IMR-90 (cell line): ENCODE measurements at regions not wholly inside any gene's neighbourhood (a gene's known extent, or its start where the extent isn't known, plus 50 kb on each side); places are given as distances from the start of the nearest gene placed in this dataset.

Source experiments
- ATAC-seq: fragments of 200-7000 bp; cut with Tn5 transposase; 2 replicates; pipeline ENCODE4 v1.9.1; 2020; ENCODE audit warnings: low read depth, mild to moderate bottlenecking, moderate library complexity
- BruUV-seq: library from RNA; stranded (reverse); fragments of 400-500 nt; replicated peaks from 2 replicates; lab custom pipeline; 2021; lab: Mats Ljungman, UMichigan
- CTCF ChIA-PET: fragments of 300-600 bp; formaldehyde crosslinking; extraction: SDS; loops from one replicate; lab custom pipeline; 2021; ENCODE audit warnings: antibody characterized with exemption; lab: Yijun Ruan, JAX
- POLR2A ChIA-PET: fragments of 300-600 bp; sonication (Branson Sonifier 250); formaldehyde crosslinking; loops from one replicate; lab custom pipeline; 2022; ENCODE audit warnings: antibody characterized with exemption; ENCODE audit not compliant: unreplicated experiment; lab: Charles Lee
- DNase-seq: peaks from one replicate; pipeline ENCODE4 v3.0.0; 2013
- H2AFZ ChIP-seq: replicated peaks from 2 replicates; pipeline ENCODE3; 2013; ENCODE audit warnings: low read length, mild to moderate bottlenecking; ENCODE audit not compliant: poor library complexity
- H2AK5ac ChIP-seq: 2 replicates; pipeline ENCODE4 v1.6.1; 2013; ENCODE audit warnings: low read depth, low read length, inconsistent platforms
- H2AK9ac ChIP-seq: replicated peaks from 2 replicates; pipeline ENCODE3; 2013; ENCODE audit warnings: mild to moderate bottlenecking, low read depth, low read length, moderate library complexity; ENCODE audit not compliant: poor library complexity
- H2BK120ac ChIP-seq: 2 replicates; pipeline ENCODE4 v1.6.1; 2013; ENCODE audit warnings: low read depth, low read length, inconsistent platforms
- H2BK15ac ChIP-seq: 3 replicates; pipeline ENCODE4 v1.6.1; 2013; ENCODE audit warnings: low read depth, low read length, inconsistent platforms
- H2BK20ac ChIP-seq: 2 replicates; pipeline ENCODE4 v1.6.1; 2013; ENCODE audit warnings: low read depth, mild to moderate bottlenecking, inconsistent platforms, low read length, moderate library complexity
- H2BK5ac ChIP-seq: 2 replicates; pipeline ENCODE4 v1.6.1; 2013; ENCODE audit warnings: mild to moderate bottlenecking, low read depth, low read length, inconsistent platforms; ENCODE audit not compliant: poor library complexity, severe bottlenecking
- H3K14ac ChIP-seq: replicated peaks from 2 replicates; pipeline ENCODE4 v1.6.1; 2013; ENCODE audit warnings: low read depth, low read length, inconsistent platforms
- H3K18ac ChIP-seq: 2 replicates; pipeline ENCODE4 v1.6.1; 2013; ENCODE audit warnings: low read depth, low read length, control low read depth
- H3K23ac ChIP-seq: 2 replicates; pipeline ENCODE4 v1.6.1; 2013; ENCODE audit warnings: low read depth, low read length, inconsistent platforms
- H3K27ac ChIP-seq: 2 replicates; pipeline ENCODE4 v1.5.1; 2013; ENCODE audit warnings: mild to moderate bottlenecking, control low read depth, low read length; ENCODE audit not compliant: insufficient read depth
- H3K27me3 ChIP-seq: 2 replicates; pipeline ENCODE4 v1.6.1; 2013; ENCODE audit warnings: low read length; ENCODE audit not compliant: control insufficient read depth, insufficient read depth
- H3K36me3 ChIP-seq: 2 replicates; pipeline ENCODE4 v1.6.1; 2013; ENCODE audit warnings: low read length, mixed read lengths; ENCODE audit not compliant: control insufficient read depth, insufficient read depth
- H3K4ac ChIP-seq: 2 replicates; pipeline ENCODE4 v1.6.1; 2013; ENCODE audit warnings: low read depth, low read length, inconsistent platforms
- H3K4me1 ChIP-seq: 2 replicates; pipeline ENCODE4 v1.6.1; 2013; ENCODE audit warnings: low read length, mixed read lengths; ENCODE audit not compliant: control insufficient read depth, insufficient read depth
- H3K4me2 ChIP-seq: 2 replicates; pipeline ENCODE4 v1.6.1; 2013; ENCODE audit warnings: low read depth, mild to moderate bottlenecking, control low read depth, low read length, moderate library complexity
- H3K4me3 ChIP-seq: 2 replicates; pipeline ENCODE4 v1.5.1; 2013; ENCODE audit warnings: low read depth, mild to moderate bottlenecking, control low read depth, low read length, moderate library complexity; ENCODE audit not compliant: insufficient read depth
- H3K56ac ChIP-seq: 2 replicates; pipeline ENCODE4 v1.6.1; 2013; ENCODE audit warnings: low read length, inconsistent platforms; ENCODE audit not compliant: insufficient read depth; ENCODE audit errors: extremely low read depth
- H3K79me1 ChIP-seq, 2 experiments: 2 replicates each; pipeline ENCODE4 v1.6.1; 2013; ENCODE audit warnings: low read length in 2 of 2, inconsistent platforms in 1 of 2, low read depth in 1 of 2
- H3K9ac ChIP-seq: 2 replicates; pipeline ENCODE4 v1.6.1; 2013; ENCODE audit warnings: low read depth, low read length, control low read depth
- H3K9me1 ChIP-seq: 2 replicates; pipeline ENCODE4 v1.6.1; 2013; ENCODE audit warnings: low read length, inconsistent platforms; ENCODE audit not compliant: insufficient read depth
- H3K9me3 ChIP-seq: 2 replicates; pipeline ENCODE4 v1.6.1; 2013; ENCODE audit warnings: low read length; ENCODE audit not compliant: control insufficient read depth, insufficient read depth
- H4K20me1 ChIP-seq: 2 replicates; pipeline ENCODE4 v1.6.1; 2013; ENCODE audit warnings: low read length, inconsistent platforms; ENCODE audit not compliant: insufficient read depth
- H4K5ac ChIP-seq: 2 replicates; pipeline ENCODE4 v1.6.1; 2013; ENCODE audit warnings: mild to moderate bottlenecking, low read depth, low read length, control low read depth
- H4K8ac ChIP-seq, 2 experiments: 2 replicates each; pipeline ENCODE4 v1.6.1; 2013; ENCODE audit warnings: low read depth in 2 of 2, low read length in 2 of 2, control low read depth in 1 of 2, inconsistent platforms in 1 of 2
- H4K91ac ChIP-seq: 2 replicates; pipeline ENCODE4 v1.6.1; 2013; ENCODE audit warnings: low read depth, low read length, inconsistent platforms; ENCODE audit not compliant: insufficient read depth
- BHLHE40 ChIP-seq: fragments of 150-350 bp; IDR thresholded peaks from 2 replicates; pipeline ENCODE4 v1.6.1; 2016; ENCODE audit warnings: mild to moderate bottlenecking, low read depth, low read length
- CEBPB ChIP-seq: IDR thresholded peaks from 2 replicates; pipeline ENCODE4 v1.6.1; 2012; ENCODE audit warnings: low read depth, low read length, improper control_type of control experiment
- CHD1 ChIP-seq: IDR thresholded peaks from 2 replicates; pipeline ENCODE4 v1.6.1; 2012; ENCODE audit warnings: low read depth, low read length, improper control_type of control experiment
- CTCF ChIP-seq: conservative IDR thresholded peaks from 2 replicates; pipeline ENCODE4 v1.5.1; 2012; ENCODE audit warnings: mild to moderate bottlenecking, low read depth, low read length, improper control_type of control experiment
- ELK1 ChIP-seq: fragments of 150-350 bp; IDR thresholded peaks from 2 replicates; pipeline ENCODE4 v1.6.1; 2016; ENCODE audit warnings: low read depth, mild to moderate bottlenecking, low read length, moderate library complexity, borderline replicate concordance
- FOS ChIP-seq: fragments of 150-350 bp; IDR thresholded peaks from 2 replicates; pipeline ENCODE4 v1.6.1; 2016; ENCODE audit warnings: low read depth, low read length
- MAFK ChIP-seq: IDR thresholded peaks from 2 replicates; pipeline ENCODE4 v1.6.1; 2012; ENCODE audit warnings: low read depth, low read length, improper control_type of control experiment
- MAZ ChIP-seq: IDR thresholded peaks from 2 replicates; pipeline ENCODE4 v1.6.1; 2012; ENCODE audit warnings: low read depth, mild to moderate bottlenecking, low read length, improper control_type of control experiment, moderate library complexity, borderline replicate concordance
- MXI1 ChIP-seq: IDR thresholded peaks from 2 replicates; pipeline ENCODE4 v1.6.1; 2012; ENCODE audit warnings: low read depth, mild to moderate bottlenecking, low read length, moderate library complexity, borderline replicate concordance
- NFE2L2 ChIP-seq: fragments of 150-350 bp; IDR thresholded peaks from 2 replicates; pipeline ENCODE4 v1.6.1; 2016; ENCODE audit warnings: low read depth, mild to moderate bottlenecking, low read length
- POLR2A ChIP-seq: IDR thresholded peaks from 2 replicates; pipeline ENCODE4 v1.6.1; 2012; ENCODE audit warnings: mild to moderate bottlenecking, low read depth, low read length
- RAD21 ChIP-seq: IDR thresholded peaks from 2 replicates; pipeline ENCODE4 v1.6.1; 2012; ENCODE audit warnings: low read length, improper control_type of control experiment
- RCOR1 ChIP-seq: IDR thresholded peaks from 2 replicates; pipeline ENCODE4 v1.6.1; 2012; ENCODE audit warnings: mild to moderate bottlenecking, low read length, improper control_type of control experiment; ENCODE audit not compliant: insufficient replicate concordance
- RFX5 ChIP-seq: IDR thresholded peaks from 2 replicates; pipeline ENCODE4 v1.8.0; 2012; ENCODE audit warnings: low read depth, mild to moderate bottlenecking, low read length, moderate library complexity
- SMC3 ChIP-seq: fragments of 150-350 bp; IDR thresholded peaks from 2 replicates; pipeline ENCODE4 v1.6.1; 2016; ENCODE audit warnings: low read depth, mild to moderate bottlenecking, antibody characterized with exemption, low read length, moderate library complexity
- USF2 ChIP-seq: fragments of 150-350 bp; IDR thresholded peaks from 2 replicates; pipeline ENCODE4 v1.6.1; 2017; ENCODE audit warnings: mild to moderate bottlenecking, antibody characterized with exemption, low read length, low read depth
- WGBS, 2 experiments: methylation state at CpG; one replicate each; pipeline versions ENCODE4 v1.1.5 to v1.1.7; 2013; ENCODE audit warnings: missing lambda C conversion rate in 2 of 2; ENCODE audit not compliant: insufficient read length in 1 of 2; ENCODE audit errors: extremely low coverage in 2 of 2; 5-methylcytosine and 5-hydroxymethylcytosine counted together
- dilution Hi-C: fragments of 300-500 bp; cut with HindIII; formaldehyde crosslinking; loops from one replicate; pipeline ENCODE4 v1.14.3; 2018; ENCODE audit warnings: low sequenced_read_pairs; ENCODE audit not compliant: unreplicated experiment
- in situ Hi-C: fragments of 300-500 bp; cut with MboI; formaldehyde crosslinking; loops from 3 replicates; pipeline ENCODE4 v1.14.3; 2019; ENCODE audit warnings: low sequenced_read_pairs, inconsistent platforms, mixed read lengths
- intact Hi-C: fragments of 100-400 bp; cut with micrococcal nuclease; formaldehyde crosslinking; loops from 2 replicates; pipeline ENCODE4 v1.10.0; 2022

- Histone ChIP-seq H2AFZ (no peak overlapping the region), H2BK20ac (no peak overlapping the region), H3K36me3 (no peaks in the 10 kb centered on the region), H3K4ac (no peak overlapping the region), H2AK9ac (no peak overlapping the region), H3K4me3 (no peak overlapping the region), H3K18ac (no peak overlapping the region), H3K27ac (no peak overlapping the region), H3K9ac (no peak overlapping the region), H4K5ac (no peak overlapping the region), H3K56ac (no peak overlapping the region), H3K79me1 (no peaks in the 10 kb centered on the region), H3K14ac (no peak overlapping the region), H3K4me2 (no peak overlapping the region), H3K4me1 (no peaks in the 10 kb centered on the region), H2BK5ac (no peak overlapping the region), H3K9me1 (no peaks in the 10 kb centered on the region), H2BK15ac (no peak overlapping the region), H2BK120ac (no peak overlapping the region), H4K20me1 (no peaks in the 10 kb centered on the region; the same call in 1 of the 2 replicates), H4K8ac (no peak overlapping the region), H2AK5ac (no peak overlapping the region), H4K91ac (no peak overlapping the region), H3K9me3 (peaks cover 10% of the 10 kb centered on the region), H3K23ac (no peak overlapping the region), H3K27me3 (peaks cover 15% of the 10 kb centered on the region; the same call in 1 of the 2 replicates)
- ATAC-seq (no peak), DNase-seq (no peak)
- in situ Hi-C loops = no loop called here
- intact Hi-C loops = no loop called here
- ChIA-PET CTCF (no interaction called here), POLR2A (no interaction called here)
- no TSS peak for BruUV-seq
- TF ChIP-seq RCOR1 = no peak
- TF ChIP-seq NFE2L2 = no peak
- no peak for TF ChIP-seq CEBPB
- TF ChIP-seq CHD1 = no peak
- no peak for TF ChIP-seq RFX5
- TF ChIP-seq MAZ = no peak
- no peak for TF ChIP-seq BHLHE40
- no peak for TF ChIP-seq CTCF
- TF ChIP-seq MAFK = no peak
- TF ChIP-seq USF2 = no peak
- no peak for TF ChIP-seq FOS
- TF ChIP-seq POLR2A = no peak
- no peak for TF ChIP-seq MXI1
- no peak for TF ChIP-seq RAD21
- TF ChIP-seq SMC3 = no peak
- TF ChIP-seq ELK1 = no peak
- dilution Hi-C loops = no loop called here
- WGBS, 2 experiments = 82% methylated on average over 5 of the region's 8 CpGs; no CpG with 5 or more reads in 1 of the 2 experiments
These were observed 95.6 kb downstream of the CTTN start for GRCh38 chr11:70493891-70494290.
